GM21737 (cell line): ENCODE measurements at regions not wholly inside any gene's neighbourhood (a gene's known extent, or its start where the extent isn't known, plus 50 kb on each side); places are given as distances from the start of the nearest gene placed in this dataset.
"Not testable (repeated sequence)": the region's sequence is repeated elsewhere in the genome, so short reads cannot be mapped to it uniquely, and the experiment has no call there.

ENCODE experiments used
- ATAC-seq: cut with Tn5 transposase; IDR thresholded peaks from one replicate; pipeline ENCODE4 v1.9.1; 2021; ENCODE audit warnings: mild to moderate bottlenecking, moderate library complexity; ENCODE audit not compliant: unreplicated experiment

DNA sequence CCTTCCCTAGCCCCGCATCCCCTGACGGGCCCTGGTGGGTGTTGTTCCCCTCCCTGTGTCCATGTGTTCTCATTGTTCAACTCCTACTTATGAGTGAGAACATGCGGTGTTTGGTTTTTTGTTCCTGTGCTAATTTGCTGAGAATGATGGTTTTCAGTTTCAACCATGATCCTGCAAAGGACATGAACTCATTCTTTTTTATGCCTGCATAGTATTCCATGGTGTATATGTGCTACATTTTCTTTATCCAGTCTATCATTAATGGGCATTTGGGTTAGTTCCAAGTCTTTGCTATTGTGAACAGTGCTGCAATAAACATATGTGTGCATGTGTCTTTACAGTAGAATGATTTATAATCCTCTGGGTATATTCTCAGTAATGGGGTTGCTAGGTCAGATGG lies 65.7 kb upstream of the DCD start:
- ATAC-seq: not testable (repeated sequence)

DNA sequence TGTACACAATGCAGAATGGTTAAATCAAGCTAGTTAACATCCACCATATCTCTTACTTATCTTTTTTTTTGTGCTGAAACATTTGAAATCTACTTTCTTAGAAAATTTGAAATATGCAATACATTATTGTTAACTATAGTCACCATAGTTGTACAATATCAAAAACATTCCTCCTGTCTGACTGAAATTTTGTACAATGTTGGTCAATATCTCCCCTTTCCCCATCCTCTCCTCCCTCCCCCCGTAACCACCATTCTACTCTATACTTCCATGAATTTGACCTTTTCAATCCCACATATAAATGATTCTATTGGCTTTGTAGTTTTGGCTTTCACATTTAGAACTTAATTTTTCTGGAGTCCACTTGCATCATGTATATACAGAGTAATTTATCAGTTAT lies 63.5 kb upstream of the DCD start:
- ATAC-seq: no peak

DNA sequence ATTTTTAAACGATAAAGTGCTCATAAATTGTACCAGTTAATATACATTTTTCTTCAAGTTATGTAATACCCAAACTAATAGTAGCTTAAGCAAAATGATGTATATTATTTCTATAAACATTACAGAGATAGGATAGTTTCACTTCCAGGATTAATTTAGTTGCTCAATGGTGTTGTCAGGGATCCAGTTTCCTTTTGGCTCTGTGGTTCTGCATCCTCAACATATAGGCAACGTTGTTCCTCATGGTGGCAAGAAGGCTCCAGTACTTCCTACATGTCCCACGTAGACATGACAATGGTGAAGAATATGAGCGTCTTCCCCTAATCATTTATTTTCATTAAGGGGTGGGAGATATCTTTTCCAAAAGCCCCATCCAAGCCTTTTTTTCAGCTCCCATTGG lies 60.7 kb upstream of the DCD start:
- ATAC-seq: no peak

DNA sequence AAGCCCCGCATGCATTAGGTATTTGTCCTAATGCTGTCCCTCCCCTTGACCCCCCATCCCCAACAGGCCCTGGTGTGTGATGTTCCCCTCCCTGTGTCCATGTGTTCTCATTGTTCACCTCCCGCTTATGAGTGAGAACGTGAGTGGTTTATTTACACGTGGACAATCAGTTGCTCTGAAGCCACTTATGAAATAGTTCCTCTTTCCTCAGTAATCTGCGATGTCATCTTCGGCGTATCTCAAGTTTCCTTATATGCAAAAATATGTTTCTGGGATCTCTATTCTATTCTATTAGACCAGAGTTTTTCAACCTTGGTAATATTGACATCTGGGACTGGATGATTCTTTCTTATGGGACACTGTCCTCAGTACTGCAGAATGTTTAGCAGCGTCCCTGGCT lies 56.0 kb upstream of the DCD start:
- no peak for ATAC-seq

DNA sequence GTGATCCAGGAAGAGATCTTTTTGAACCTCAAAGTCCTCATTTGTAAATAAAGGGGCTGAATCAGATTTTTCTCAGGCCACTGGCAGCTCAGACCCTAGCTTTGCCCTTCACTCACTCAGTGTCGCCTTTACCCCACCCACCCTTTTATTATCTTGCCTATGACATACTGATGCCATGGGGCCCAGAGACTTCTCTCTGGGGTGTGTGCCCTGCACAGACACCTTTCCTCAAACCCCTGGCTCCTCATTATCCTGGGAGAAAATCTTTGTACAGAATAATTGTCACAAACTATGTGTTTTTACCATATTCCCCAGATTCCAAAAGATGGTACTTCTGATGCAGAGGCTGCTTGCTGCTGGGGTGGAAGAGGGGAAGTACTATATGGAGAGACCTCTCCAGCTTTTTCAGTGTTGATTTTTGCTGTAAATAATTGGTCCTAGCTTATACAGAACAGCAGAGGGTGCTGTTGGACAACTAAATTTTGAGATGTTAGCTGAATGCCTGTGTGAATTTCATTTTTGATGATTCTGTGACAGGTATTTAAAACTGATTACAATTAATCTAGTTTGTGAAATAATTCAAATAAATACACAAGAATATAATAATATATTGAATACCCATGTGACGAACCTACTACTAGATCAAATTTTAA lies 53.9 kb upstream of the DCD start:
- no peak for ATAC-seq

DNA sequence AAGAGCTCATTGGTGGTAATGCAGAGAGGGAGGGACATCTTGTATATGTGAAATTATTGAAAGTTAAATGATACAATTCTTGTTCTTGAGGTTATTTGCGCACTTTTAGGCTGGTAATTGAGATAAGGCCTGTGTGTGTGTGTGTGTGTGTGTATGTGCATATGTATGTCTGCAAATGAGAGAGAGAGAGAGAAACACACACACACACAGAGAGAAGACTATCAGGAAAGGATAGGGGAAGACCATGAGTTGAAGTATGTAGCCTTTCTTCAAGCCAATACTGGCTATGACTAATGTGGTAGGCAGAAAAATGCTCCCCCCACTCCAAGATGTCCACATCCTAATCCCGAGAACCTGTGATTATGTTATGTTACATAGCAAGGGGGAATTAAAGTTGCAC lies 52.7 kb upstream of the DCD start:
- ATAC-seq: no peak

DNA sequence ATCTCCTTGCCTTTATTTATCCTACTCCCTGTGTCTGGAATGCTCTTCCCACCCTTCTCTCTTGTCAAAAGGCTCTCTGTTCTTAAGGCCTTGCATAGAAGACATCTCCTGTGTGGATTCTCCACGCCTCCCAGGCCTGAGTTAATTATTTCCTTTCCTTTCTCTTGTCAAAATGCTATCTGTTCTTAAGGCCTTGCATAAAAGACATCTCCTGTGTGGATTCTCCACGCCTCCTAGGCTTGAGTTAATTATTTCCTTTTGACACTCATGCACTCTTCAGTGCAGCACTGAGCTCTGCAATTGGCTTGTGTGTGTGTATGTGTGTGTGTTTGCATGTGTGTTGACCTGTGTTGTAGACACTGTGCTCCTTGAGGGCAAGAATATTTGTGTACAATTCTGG lies 52.1 kb upstream of the DCD start:
- no peak for ATAC-seq
